PC-3 (cell line): ENCODE measurements at regions not wholly inside any gene's neighbourhood (a gene's known extent, or its start where the extent isn't known, plus 50 kb on each side); places are given as distances from the start of the nearest gene placed in this dataset.

Experiments used
- EZH2 ChIP-seq: fragments of 300-600 bp; sonication (generic); IDR thresholded peaks from one replicate; pipeline ENCODE4 v1.6.1; 2017; ENCODE audit warnings: antibody characterized with exemption, mild to moderate bottlenecking, low read length; ENCODE audit not compliant: unreplicated experiment
- EZH2phosphoT487 ChIP-seq: fragments of 300-600 bp; sonication (generic); IDR thresholded peaks from 2 replicates; pipeline ENCODE4 v1.6.1; 2018; ENCODE audit warnings: mild to moderate bottlenecking, antibody characterized with exemption, low read length, borderline replicate concordance
- TF ChIP-seq, protein P1 (sequence below): fragments of 300-600 bp; sonication (generic); conservative IDR thresholded peaks from 2 replicates; pipeline ENCODE4 v1.5.1; 2017; ENCODE audit warnings: antibody characterized with exemption, low read depth, mild to moderate bottlenecking, low read length

DNA sequence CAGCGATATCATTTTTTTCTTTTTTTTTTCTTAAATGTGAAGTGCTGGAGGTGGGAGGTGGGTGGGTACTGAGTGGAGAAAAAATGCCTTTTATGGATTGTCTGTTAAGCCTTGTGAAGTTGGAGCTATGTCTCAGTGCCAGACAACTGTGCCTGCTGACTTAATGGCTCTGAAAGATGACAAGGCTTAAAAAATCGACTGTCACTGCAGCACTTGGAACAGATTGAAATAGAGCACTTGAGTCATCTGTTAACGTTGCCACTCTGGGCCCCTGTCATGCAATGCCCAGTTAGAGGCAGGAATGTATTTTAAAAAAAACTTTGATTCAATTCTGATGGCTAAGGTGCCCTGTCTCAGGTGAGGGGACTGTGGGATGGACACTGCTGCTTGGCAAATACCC is 108.2 kb upstream of the HS3ST2 start:
- TF ChIP-seq, protein P1, sequence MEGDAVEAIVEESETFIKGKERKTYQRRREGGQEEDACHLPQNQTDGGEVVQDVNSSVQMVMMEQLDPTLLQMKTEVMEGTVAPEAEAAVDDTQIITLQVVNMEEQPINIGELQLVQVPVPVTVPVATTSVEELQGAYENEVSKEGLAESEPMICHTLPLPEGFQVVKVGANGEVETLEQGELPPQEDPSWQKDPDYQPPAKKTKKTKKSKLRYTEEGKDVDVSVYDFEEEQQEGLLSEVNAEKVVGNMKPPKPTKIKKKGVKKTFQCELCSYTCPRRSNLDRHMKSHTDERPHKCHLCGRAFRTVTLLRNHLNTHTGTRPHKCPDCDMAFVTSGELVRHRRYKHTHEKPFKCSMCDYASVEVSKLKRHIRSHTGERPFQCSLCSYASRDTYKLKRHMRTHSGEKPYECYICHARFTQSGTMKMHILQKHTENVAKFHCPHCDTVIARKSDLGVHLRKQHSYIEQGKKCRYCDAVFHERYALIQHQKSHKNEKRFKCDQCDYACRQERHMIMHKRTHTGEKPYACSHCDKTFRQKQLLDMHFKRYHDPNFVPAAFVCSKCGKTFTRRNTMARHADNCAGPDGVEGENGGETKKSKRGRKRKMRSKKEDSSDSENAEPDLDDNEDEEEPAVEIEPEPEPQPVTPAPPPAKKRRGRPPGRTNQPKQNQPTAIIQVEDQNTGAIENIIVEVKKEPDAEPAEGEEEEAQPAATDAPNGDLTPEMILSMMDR = no peak
- TF ChIP-seq EZH2 (no peak), EZH2phosphoT487 (no peak)
